Dedifferentiated amniotic fluid mesenchymal stem cell (primary cell): ENCODE measurements at regions not wholly inside any gene's neighbourhood (a gene's known extent, or its start where the extent isn't known, plus 50 kb on each side); places are given as distances from the start of the nearest gene placed in this dataset.
"Not testable (repeated sequence)": the region's sequence is repeated elsewhere in the genome, so short reads cannot be mapped to it uniquely, and the experiment has no call there.

Source experiments
- DNase-seq: peaks from one replicate; pipeline ENCODE4 v3.0.0-alpha.2; 2016; ENCODE audit errors: extremely low spot score

- no peak for DNase-seq
These were observed 183.1 kb downstream of the TMEM121 start for GRCh38 chr14:105709281-105710118.

DNA sequence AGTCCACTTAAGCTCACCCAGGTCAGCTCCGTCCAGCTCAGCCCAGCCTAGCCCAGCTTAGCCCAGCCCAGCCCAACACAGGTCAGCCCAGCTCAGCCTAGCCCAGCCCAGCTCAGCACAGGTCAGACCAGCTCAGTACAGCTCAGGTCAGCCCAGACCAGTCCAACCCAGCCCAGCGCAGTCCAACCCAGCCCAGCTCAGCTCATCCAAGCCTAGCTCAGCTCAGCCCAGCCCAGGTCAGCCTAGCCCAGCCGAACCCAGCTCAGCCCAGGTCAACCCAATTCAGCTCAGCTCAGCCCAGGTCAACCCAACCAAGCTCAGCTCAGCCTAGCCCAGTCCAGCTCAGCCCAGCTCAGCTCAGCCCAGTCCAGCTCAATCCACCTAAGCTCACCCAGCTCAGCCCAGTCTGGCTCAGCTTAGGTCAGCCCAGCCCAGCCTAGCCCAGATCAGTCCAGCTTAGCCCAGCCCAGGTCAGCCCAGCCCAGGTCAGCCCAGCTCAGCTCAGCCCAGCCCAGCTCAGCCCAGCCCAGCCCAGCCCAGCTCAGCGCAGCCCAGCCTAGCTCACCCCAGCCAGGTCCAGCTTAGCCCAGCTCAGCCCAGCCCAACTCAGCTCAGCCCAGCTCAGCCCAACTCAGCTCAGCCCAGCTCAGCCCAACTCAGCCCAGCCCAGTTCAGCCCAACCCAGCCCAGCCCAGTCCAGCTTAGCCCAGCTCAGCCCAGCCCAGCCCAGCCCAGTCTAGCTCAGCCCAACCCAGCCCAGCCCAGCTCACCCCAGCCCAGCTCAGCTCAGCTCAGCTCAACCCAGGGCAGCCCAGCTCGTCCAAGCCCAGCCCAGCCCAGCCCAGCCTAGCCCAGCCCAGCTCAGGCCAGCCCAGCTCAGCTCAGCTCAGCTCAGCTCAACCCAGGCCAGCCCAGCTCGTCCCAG, 184.0 kb downstream of the TMEM121 start:
- DNase-seq: no peak

GRCh38 chr14:105711044-105711620, 184.7 kb downstream of the TMEM121 start:
- no peak for DNase-seq

DNA sequence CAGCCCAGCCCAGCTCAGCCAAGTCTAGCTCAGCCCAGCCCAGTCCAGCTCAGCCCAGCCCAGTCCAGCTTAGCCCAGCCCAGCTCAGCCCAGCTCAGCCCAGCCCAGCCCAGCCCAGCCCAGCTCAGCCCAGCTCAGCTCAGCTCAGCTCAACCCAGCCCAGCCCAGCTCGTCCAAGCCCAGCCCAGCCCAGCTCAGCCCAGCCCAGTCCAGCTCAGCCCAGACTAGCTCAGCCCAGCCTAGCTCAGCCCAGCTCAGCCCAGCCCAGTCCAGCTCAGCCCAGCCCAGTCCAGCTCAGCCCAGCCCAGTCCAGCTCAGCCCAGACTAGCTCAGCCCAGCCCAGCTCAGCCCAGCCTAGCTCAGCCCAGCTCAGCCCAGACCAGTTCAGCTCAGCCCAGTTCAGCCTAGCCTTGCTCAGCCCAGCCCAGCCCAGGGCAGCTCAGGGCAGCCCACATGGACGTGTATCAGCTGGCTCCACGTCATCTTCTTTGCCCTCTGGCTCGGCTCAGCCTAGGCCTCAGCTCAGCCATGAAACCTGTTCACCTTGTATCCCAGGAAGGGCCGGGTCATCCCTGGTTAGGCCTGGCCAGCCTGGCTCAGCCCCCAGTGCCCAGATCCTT, 185.6 kb downstream of the TMEM121 start:
- DNase-seq: no peak

GRCh38 chr14:105712670-105713069, 186.3 kb downstream of the TMEM121 start:
- not testable (repeated sequence) for DNase-seq

DNA sequence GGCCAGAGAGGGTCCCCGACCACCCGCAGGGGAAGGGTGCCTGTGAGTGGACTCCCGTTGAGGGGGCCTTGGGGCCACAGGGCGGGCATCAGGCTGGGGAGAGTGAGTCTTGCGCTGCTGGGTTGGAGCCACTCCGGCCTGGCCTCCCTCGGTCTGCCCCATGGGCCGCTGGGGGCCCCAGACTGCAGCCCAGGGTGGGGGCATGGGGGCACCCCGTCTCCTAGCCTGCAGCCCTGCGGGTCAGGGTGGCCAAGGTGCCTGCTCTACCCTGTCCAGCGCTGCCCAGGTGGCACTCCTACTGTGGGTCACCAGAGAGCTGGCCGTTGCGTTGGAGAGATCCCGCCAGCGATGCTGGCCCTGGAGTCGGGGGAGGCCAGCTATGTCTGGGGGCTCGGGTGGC, 186.8 kb downstream of the TMEM121 start:
- not testable (repeated sequence) for DNase-seq

DNA sequence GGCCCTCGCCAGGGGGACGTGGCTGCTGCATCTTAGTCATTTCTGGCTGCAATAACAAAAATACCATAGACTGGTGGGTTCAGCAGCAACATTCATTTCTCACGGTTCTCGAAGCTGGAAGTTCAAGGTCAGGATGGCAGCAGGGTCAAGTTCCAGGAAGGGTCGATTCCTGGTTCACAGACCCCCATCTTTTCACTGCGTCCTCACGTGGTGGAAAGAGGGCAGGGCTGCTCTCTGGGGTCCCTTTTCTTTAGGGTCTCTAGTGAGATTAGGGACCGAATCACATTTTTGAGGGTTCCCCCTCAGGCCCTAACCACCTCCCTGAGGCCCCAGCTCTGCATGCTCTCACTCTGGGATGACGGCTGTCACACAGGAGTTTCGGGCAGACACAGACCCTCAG, 187.5 kb downstream of the TMEM121 start:
- DNase-seq: not testable (repeated sequence)

- not testable (repeated sequence) for DNase-seq
These were observed 192.4 kb downstream of the TMEM121 start for GRCh38 chr14:105718787-105719186.

GRCh38 chr14:105720106-105720505, 193.7 kb downstream of the TMEM121 start:
- DNase-seq: not testable (repeated sequence)

- DNase-seq: not testable (repeated sequence)
These were observed 194.6 kb downstream of the TMEM121 start for GRCh38 chr14:105720852-105721601.

GRCh38 chr14:105721602-105721970, 195.2 kb downstream of the TMEM121 start:
- DNase-seq: not testable (repeated sequence)

- DNase-seq: not testable (repeated sequence)
These were observed 195.8 kb downstream of the TMEM121 start for GRCh38 chr14:105721996-105722709.

DNA sequence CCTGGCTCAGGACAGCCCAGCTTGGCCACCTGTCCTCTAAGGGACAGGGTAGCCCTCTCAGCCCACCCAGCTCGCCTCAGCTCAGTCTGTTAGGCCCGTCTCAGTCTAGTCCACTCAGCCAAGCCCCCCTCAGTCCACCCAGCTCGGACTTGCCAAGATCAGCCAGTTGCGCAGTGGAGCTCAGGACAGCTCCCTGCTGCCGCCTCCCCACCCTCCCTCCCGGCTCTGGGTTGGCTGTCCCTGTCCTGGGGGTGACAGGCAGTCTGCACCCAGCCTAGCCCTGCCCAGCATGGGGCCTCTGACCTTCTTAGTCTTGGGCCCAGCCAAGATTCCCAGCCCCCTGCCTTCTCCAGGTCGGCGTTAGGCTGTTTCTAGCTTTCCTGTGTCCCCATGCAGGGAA, 196.9 kb downstream of the TMEM121 start:
- DNase-seq: not testable (repeated sequence)

GRCh38 chr14:105723776-105724175, 197.4 kb downstream of the TMEM121 start:
- not testable (repeated sequence) for DNase-seq

- not testable (repeated sequence) for DNase-seq
These were observed 203.5 kb downstream of the TMEM121 start for GRCh38 chr14:105729825-105730368.

GRCh38 chr14:105730731-105731130, 204.3 kb downstream of the TMEM121 start:
- not testable (repeated sequence) for DNase-seq

DNA sequence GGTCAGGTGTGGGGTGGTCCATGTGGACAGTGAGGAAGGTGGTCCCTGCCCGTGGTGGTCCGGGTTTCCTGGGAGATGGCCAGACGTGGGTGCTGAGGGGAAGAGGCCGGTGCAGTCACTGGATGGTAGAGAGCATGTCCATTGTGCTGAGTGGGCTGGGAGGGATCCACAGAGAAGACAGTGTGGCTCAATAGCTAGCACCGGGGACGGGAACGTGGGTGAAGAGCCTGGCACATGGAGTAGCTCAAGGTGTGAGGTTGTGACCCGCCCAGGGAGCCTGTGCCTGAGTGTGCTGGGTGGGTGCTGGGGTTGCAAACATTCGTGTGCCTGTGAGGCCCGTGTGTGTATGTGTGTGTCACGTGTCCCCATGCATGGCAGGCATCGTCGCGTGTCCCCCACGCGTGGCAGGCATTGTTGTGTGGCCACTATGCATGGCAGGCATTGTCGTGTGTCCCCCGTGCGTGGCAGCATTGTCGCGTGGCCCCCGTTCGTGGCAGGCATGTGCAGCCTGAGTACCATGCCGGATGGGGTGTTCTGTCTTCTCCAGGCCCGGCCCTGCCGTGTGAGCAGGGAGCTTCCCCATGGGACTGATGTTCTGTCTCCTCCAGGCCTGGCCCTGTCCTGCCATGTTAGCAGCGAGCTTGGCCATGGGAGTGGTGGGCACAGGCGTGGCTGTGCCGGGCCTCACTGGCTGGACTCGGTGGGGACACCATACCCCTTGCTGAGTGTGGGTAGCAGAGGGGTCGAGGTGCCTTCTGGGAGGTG, 205.0 kb downstream of the TMEM121 start:
- DNase-seq: not testable (repeated sequence)

GRCh38 chr14:105733081-105734065, 207.0 kb downstream of the TMEM121 start:
- DNase-seq: no peak
